ENCODE measurements at regions not wholly inside any gene's neighbourhood (a gene's known extent, or its start where the extent isn't known, plus 50 kb on each side); places are given as distances from the start of the nearest gene placed in this dataset.

- TF ChIP-seq CTCF (IDR thresholded peaks at IDR 0.05) = no peak
- no peak for TF ChIP-seq POLR2A (IDR thresholded peaks at IDR 0.05)
These were observed 52.1 kb upstream of the STOX2 start for GRCh38 chr4:183852910-183853547.
